Renal pelvis (tissue), 1 donor: ENCODE measurements at regions not wholly inside any gene's neighbourhood (a gene's known extent, or its start where the extent isn't known, plus 50 kb on each side); places are given as distances from the start of the nearest gene placed in this dataset.
"Not testable (repeated sequence)": the region's sequence is repeated elsewhere in the genome, so short reads cannot be mapped to it uniquely, and the experiment has no call there.

Source experiments
- DNase-seq: peaks from one replicate; pipeline ENCODE4 v3.0.0-alpha.2; 2013

GRCh38 chr2:7428454-7429204, 511.4 kb downstream of the RNF144A start:
- no peak for DNase-seq

- DNase-seq: no peak
Measured at GRCh38 chr2:7429733-7430132, 512.5 kb downstream of the RNF144A start.

- DNase-seq: no peak
Measured at GRCh38 chr2:7430421-7430868, 513.2 kb downstream of the RNF144A start.

GRCh38 chr2:7430869-7431641, 513.8 kb downstream of the RNF144A start:
- DNase-seq: peak; percentile 55

GRCh38 chr2:7432436-7432835, 515.2 kb downstream of the RNF144A start:
- no peak for DNase-seq

- DNase-seq: no peak
Measured at GRCh38 chr2:7436096-7436906, 519.1 kb downstream of the RNF144A start.

- DNase-seq: no peak
Measured at GRCh38 chr2:7437141-7437540, 519.9 kb downstream of the RNF144A start.

- no peak for DNase-seq
Measured at GRCh38 chr2:7437716-7438632, 520.8 kb downstream of the RNF144A start.

- DNase-seq: no peak
Measured at GRCh38 chr2:7438855-7439254, 521.6 kb downstream of the RNF144A start.

GRCh38 chr2:7440977-7441376, 523.8 kb downstream of the RNF144A start:
- no peak for DNase-seq

- DNase-seq: not testable (repeated sequence)
Measured at GRCh38 chr2:7441841-7442240, 524.6 kb downstream of the RNF144A start.

- DNase-seq: no peak
Measured at GRCh38 chr2:7444626-7445025, 527.4 kb downstream of the RNF144A start.

- DNase-seq: no peak
Measured at GRCh38 chr2:7448578-7449264, 531.5 kb downstream of the RNF144A start.

- no peak for DNase-seq
Measured at GRCh38 chr2:7449298-7449697, 532.1 kb downstream of the RNF144A start.

GRCh38 chr2:7450188-7450832, 533.1 kb downstream of the RNF144A start:
- no peak for DNase-seq

GRCh38 chr2:7450833-7451190, 533.6 kb downstream of the RNF144A start:
- DNase-seq: no peak

- no peak for DNase-seq
Measured at GRCh38 chr2:7452110-7452876, 535.1 kb downstream of the RNF144A start.

- DNase-seq: no peak
Measured at GRCh38 chr2:7454592-7454991, 537.4 kb downstream of the RNF144A start.

- DNase-seq: peak; percentile 38
Measured at GRCh38 chr2:7456762-7457161, 539.5 kb downstream of the RNF144A start.
